Activated T-helper 2 cell treated with anti-CD3 and anti-CD28 coated beads, Interferon-gamma antibody, Interleukin-2, Interleukin-4, amounts not matched to agents 10 μg/mL and 5 μg/mL and 100 μg/mL, durations not matched to agents 14 hours and 24 hours and 36 hours (primary cell): ENCODE measurements at regions not wholly inside any gene's neighbourhood (a gene's known extent, or its start where the extent isn't known, plus 50 kb on each side); places are given as distances from the start of the nearest gene placed in this dataset.

Experiments used
- DNase-seq: peaks from one replicate; pipeline ENCODE4 v3.0.0; 2021; ENCODE audit warnings: low spot score
- H3K27ac Mint-ChIP-seq: one replicate; pipeline ENCODE4 v1.8.0; 2021; ENCODE audit warnings: mixed read lengths
- H3K27me3 Mint-ChIP-seq: one replicate; pipeline ENCODE4 v1.8.0; 2021; ENCODE audit warnings: low read depth, mixed read lengths
- H3K36me3 Mint-ChIP-seq: one replicate; pipeline ENCODE4 v1.8.0; 2021; ENCODE audit warnings: low read depth, mixed read lengths
- H3K4me1 Mint-ChIP-seq: one replicate; pipeline ENCODE4 v1.8.0; 2021; ENCODE audit warnings: low read depth, mixed read lengths
- H3K4me3 Mint-ChIP-seq: one replicate; pipeline ENCODE4 v1.8.0; 2021; ENCODE audit warnings: low read depth, mild to moderate bottlenecking, moderate library complexity, mixed read lengths
- H3K9me3 Mint-ChIP-seq: one replicate; pipeline ENCODE4 v1.8.0; 2021; ENCODE audit warnings: mixed read lengths
- intact Hi-C: fragments of 100-400 bp; cut with micrococcal nuclease; formaldehyde crosslinking; loops from one replicate; pipeline ENCODE4 v1.15.1; 2023

GRCh38 chr1:219276049-219276738 lies 102.5 kb downstream of the LYPLAL1 start:
- DNase-seq = no peak
- intact Hi-C loops = no loop called here
- no peak overlapping the region for H3K4me3 Mint-ChIP-seq

GRCh38 chr1:219273088-219273686 lies 99.5 kb downstream of the LYPLAL1 start:
- DNase-seq = no peak
- Mint-ChIP-seq H3K27ac (no peak overlapping the region), H3K4me1 (no peaks in the 10 kb centered on the region), H3K9me3 (no peaks in the 10 kb centered on the region), H3K27me3 (no peaks in the 10 kb centered on the region), H3K4me3 (no peak overlapping the region), H3K36me3 (no peaks in the 10 kb centered on the region)
- intact Hi-C loops = no loop called here

More at GRCh38 chr1:219276049-219276738, 102.5 kb downstream of the LYPLAL1 start:
- Mint-ChIP-seq H3K4me1 (no peaks in the 10 kb centered on the region), H3K36me3 (no peaks in the 10 kb centered on the region), H3K27ac (no peak overlapping the region), H3K27me3 (no peaks in the 10 kb centered on the region), H3K9me3 (no peaks in the 10 kb centered on the region)

- Mint-ChIP-seq H3K4me1 (no peaks in the 10 kb centered on the region), H3K27ac (no peak overlapping the region)
Measured at GRCh38 chr1:219271818-219272535, 98.3 kb downstream of the LYPLAL1 start.

GRCh38 chr1:219269171-219269570 lies 95.5 kb downstream of the LYPLAL1 start:
- Mint-ChIP-seq H3K36me3 (no peaks in the 10 kb centered on the region), H3K27me3 (no peaks in the 10 kb centered on the region), H3K27ac (no peak overlapping the region), H3K4me3 (no peak overlapping the region), H3K9me3 (no peaks in the 10 kb centered on the region), H3K4me1 (no peaks in the 10 kb centered on the region)
- intact Hi-C loops = no loop called here
- DNase-seq = no peak

More at GRCh38 chr1:219271818-219272535, 98.3 kb downstream of the LYPLAL1 start:
- intact Hi-C loops = no loop called here
- Mint-ChIP-seq H3K9me3 (no peaks in the 10 kb centered on the region), H3K4me3 (no peak overlapping the region), H3K27me3 (no peaks in the 10 kb centered on the region), H3K36me3 (no peaks in the 10 kb centered on the region)
- DNase-seq = no peak

- Mint-ChIP-seq H3K36me3 (no peaks in the 10 kb centered on the region), H3K4me1 (no peaks in the 10 kb centered on the region), H3K4me3 (no peak overlapping the region), H3K27me3 (no peaks in the 10 kb centered on the region), H3K9me3 (no peaks in the 10 kb centered on the region), H3K27ac (no peak overlapping the region)
- no peak for DNase-seq
- intact Hi-C loops = no loop called here
Measured at GRCh38 chr1:219266524-219266923, 92.8 kb downstream of the LYPLAL1 start.

- no peak for DNase-seq
- Mint-ChIP-seq H3K27me3 (no peaks in the 10 kb centered on the region), H3K27ac (no peak overlapping the region), H3K4me3 (no peak overlapping the region), H3K9me3 (no peaks in the 10 kb centered on the region), H3K36me3 (no peaks in the 10 kb centered on the region), H3K4me1 (no peaks in the 10 kb centered on the region)
- intact Hi-C loops = no loop called here
Measured at GRCh38 chr1:219265026-219265515, 91.4 kb downstream of the LYPLAL1 start.

- H3K27ac Mint-ChIP-seq = no peak overlapping the region
- H3K4me1 Mint-ChIP-seq = no peaks in the 10 kb centered on the region
- H3K9me3 Mint-ChIP-seq = no peaks in the 10 kb centered on the region
- H3K27me3 Mint-ChIP-seq = no peaks in the 10 kb centered on the region
- intact Hi-C loops = no loop called here
- no peak overlapping the region for H3K4me3 Mint-ChIP-seq
- DNase-seq = no peak
- H3K36me3 Mint-ChIP-seq = no peaks in the 10 kb centered on the region
Measured at GRCh38 chr1:219264561-219264960, 90.9 kb downstream of the LYPLAL1 start.
